GM23338 (cell line): ENCODE measurements at regions not wholly inside any gene's neighbourhood (a gene's known extent, or its start where the extent isn't known, plus 50 kb on each side); places are given as distances from the start of the nearest gene placed in this dataset.

Experiments used
- ATAC-seq: fragments of 200-7000 bp; cut with Tn5 transposase; 3 replicates; pipeline ENCODE4 v1.9.1; 2020
- DNase-seq: peaks from one replicate; pipeline ENCODE4 v3.0.0-alpha.2; 2015; ENCODE audit warnings: low spot score
- H2AFZ ChIP-seq: fragments of 200-600 bp; sonication (generic); 2 replicates; pipeline ENCODE4 v1.8.0; 2016; ENCODE audit warnings: antibody characterized with exemption, mild to moderate bottlenecking, moderate library complexity
- H3F3A ChIP-seq: fragments of 200-600 bp; sonication (generic); replicated peaks from 2 replicates; pipeline ENCODE4 v1.8.0; 2017; ENCODE audit warnings: antibody characterized with exemption, mixed run types, low read depth
- H3K27ac ChIP-seq: fragments of 200-600 bp; sonication (generic); 2 replicates; pipeline ENCODE4 v1.6.1; 2016; ENCODE audit warnings: low read depth
- H3K27me3 ChIP-seq: fragments of 200-600 bp; sonication (generic); 2 replicates; pipeline ENCODE4 v1.8.0; 2016; ENCODE audit warnings: mild to moderate bottlenecking, mixed run types, moderate library complexity; ENCODE audit not compliant: insufficient read depth
- H3K36me3 ChIP-seq: fragments of 200-600 bp; sonication (generic); 2 replicates; pipeline ENCODE4 v1.8.0; 2016; ENCODE audit warnings: mild to moderate bottlenecking; ENCODE audit not compliant: insufficient read depth
- H3K4me1 ChIP-seq: fragments of 200-600 bp; sonication (generic); 2 replicates; pipeline ENCODE4 v1.8.0; 2016; ENCODE audit warnings: mild to moderate bottlenecking, moderate library complexity; ENCODE audit not compliant: insufficient read depth
- H3K4me2 ChIP-seq: fragments of 200-600 bp; sonication (generic); 2 replicates; pipeline ENCODE4 v1.7.1; 2017; ENCODE audit warnings: mixed run types
- H3K4me3 ChIP-seq: fragments of 200-600 bp; sonication (generic); 2 replicates; pipeline ENCODE4 v1.6.1; 2016; ENCODE audit warnings: mixed run types
- H3K79me2 ChIP-seq: fragments of 200-600 bp; sonication (generic); replicated peaks from 2 replicates; pipeline ENCODE4 v1.8.0; 2017; ENCODE audit warnings: mild to moderate bottlenecking; ENCODE audit not compliant: insufficient read depth
- H3K9me2 ChIP-seq: fragments of 200-600 bp; sonication (generic); 2 replicates; pipeline ENCODE4 v1.8.0; 2017; ENCODE audit not compliant: insufficient read depth
- H4K20me1 ChIP-seq: fragments of 200-600 bp; sonication (generic); replicated peaks from 2 replicates; pipeline ENCODE4 v1.8.0; 2017; ENCODE audit warnings: mild to moderate bottlenecking; ENCODE audit not compliant: insufficient read depth
- H3K27ac Mint-ChIP-seq: 2 replicates; pipeline ENCODE4 v1.8.0; 2020; ENCODE audit warnings: inconsistent platforms, mild to moderate bottlenecking, moderate library complexity, mixed read lengths
- H3K27me3 Mint-ChIP-seq: 3 replicates; pipeline ENCODE4 v1.8.0; 2022; ENCODE audit warnings: low read depth, mild to moderate bottlenecking, moderate library complexity, mixed read lengths, inconsistent platforms; ENCODE audit not compliant: insufficient read depth, poor library complexity
- H3K36me3 Mint-ChIP-seq: 3 replicates; pipeline ENCODE4 v1.8.0; 2021; ENCODE audit warnings: low read depth, mild to moderate bottlenecking, inconsistent platforms, moderate library complexity, mixed read lengths
- H3K4me1 Mint-ChIP-seq: 3 replicates; pipeline ENCODE4 v1.8.0; 2020; ENCODE audit warnings: mild to moderate bottlenecking, inconsistent platforms, mixed read lengths
- H3K4me3 Mint-ChIP-seq: 3 replicates; pipeline ENCODE4 v1.8.0; 2021; ENCODE audit warnings: moderate library complexity, mild to moderate bottlenecking, inconsistent platforms, mixed read lengths
- H3K9me3 Mint-ChIP-seq: 3 replicates; pipeline ENCODE4 v1.8.0; 2020; ENCODE audit warnings: moderate library complexity, mild to moderate bottlenecking, inconsistent platforms, mixed read lengths
- JUNB ChIP-seq: IDR thresholded peaks from one replicate; pipeline ENCODE4 v1.6.1; 2016; ENCODE audit warnings: antibody characterized with exemption; ENCODE audit not compliant: unreplicated experiment
- NANOG ChIP-seq: IDR thresholded peaks from 2 replicates; pipeline ENCODE4 v1.6.1; 2016; ENCODE audit warnings: antibody characterized with exemption, borderline replicate concordance
- REST ChIP-seq: IDR thresholded peaks from one replicate; pipeline ENCODE4 v1.6.1; 2018; ENCODE audit warnings: antibody characterized with exemption; ENCODE audit not compliant: unreplicated experiment
- ZNF114 ChIP-seq: fragments of 250-450 bp; sonication (Bioruptor Pico); IDR thresholded peaks from 2 replicates; pipeline ENCODE4 v1.5.0; 2020; ENCODE audit warnings: mild to moderate bottlenecking, moderate library complexity
- ZNF462 ChIP-seq: fragments of 250-450 bp; sonication (Bioruptor Pico); IDR thresholded peaks from 2 replicates; pipeline ENCODE4 v1.5.0; 2020; ENCODE audit warnings: mild to moderate bottlenecking, moderate library complexity

DNA sequence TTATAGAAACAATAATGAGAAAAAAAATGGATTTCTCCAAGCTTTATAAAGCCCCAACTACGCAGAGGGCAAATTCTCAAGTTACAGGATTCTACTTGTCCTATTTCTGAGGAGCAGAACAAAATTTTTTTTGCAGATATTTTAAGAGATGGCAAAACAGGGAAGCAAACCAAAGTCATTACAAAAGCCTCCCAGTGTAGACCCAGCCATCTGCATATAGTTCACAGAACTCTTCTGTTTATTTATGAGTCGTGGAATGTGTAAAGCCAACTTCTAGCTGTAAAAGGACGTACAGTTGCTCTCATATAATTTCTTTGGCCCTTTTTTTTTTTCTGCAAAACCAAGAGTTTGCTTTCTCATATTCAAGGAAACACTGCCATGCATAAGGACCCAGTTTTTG, 120.4 kb downstream of the PCDH7 start (continued):
- no peak for TF ChIP-seq ZNF462 (CRISPR knock-in tag)
- no peak for TF ChIP-seq JUNB

DNA sequence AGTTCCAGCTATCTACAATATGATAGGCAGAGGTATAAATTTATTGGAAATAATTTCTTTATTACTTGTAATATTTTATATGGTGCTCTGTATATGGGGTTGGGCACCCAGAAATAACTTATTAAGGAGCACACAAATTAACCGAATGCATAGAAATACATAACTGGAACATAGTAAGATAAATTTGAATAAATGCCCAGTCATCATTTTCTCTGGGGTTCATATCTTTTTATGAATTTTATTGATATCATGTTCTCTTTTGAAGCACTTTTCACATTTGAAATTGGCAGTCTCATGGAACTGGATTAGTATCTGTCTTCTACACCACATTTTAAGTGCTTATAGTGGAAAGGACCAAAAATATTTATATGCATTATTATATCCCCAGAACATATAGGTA, 122.0 kb downstream of the PCDH7 start:
- H3K27ac ChIP-seq: no peak overlapping the region
- ATAC-seq: no peak
- no peaks in the 10 kb centered on the region for H3F3A ChIP-seq
- peaks cover 3% of the 10 kb centered on the region for H3K27me3 Mint-ChIP-seq
- no peak overlapping the region for H2AFZ ChIP-seq
- H3K79me2 ChIP-seq: no peaks in the 10 kb centered on the region
- no peaks in the 10 kb centered on the region for H4K20me1 ChIP-seq
- H3K4me2 ChIP-seq: no peak overlapping the region
- no peaks in the 10 kb centered on the region for H3K27me3 ChIP-seq
- no peak overlapping the region for H3K27ac Mint-ChIP-seq
- H3K4me3 ChIP-seq: no peak overlapping the region
- no peaks in the 10 kb centered on the region for H3K36me3 Mint-ChIP-seq
- no peaks in the 10 kb centered on the region for H3K9me3 Mint-ChIP-seq
- H3K4me1 Mint-ChIP-seq: peaks cover 46% of the 10 kb centered on the region
- H3K4me3 Mint-ChIP-seq: no peak overlapping the region
- DNase-seq: no peak
- H3K36me3 ChIP-seq: no peaks in the 10 kb centered on the region
- H3K4me1 ChIP-seq: peaks cover 45% of the 10 kb centered on the region
- H3K9me2 ChIP-seq: no peaks in the 10 kb centered on the region
- no peak for TF ChIP-seq NANOG
- no peak for TF ChIP-seq JUNB
- TF ChIP-seq REST: no peak
- no peak for TF ChIP-seq ZNF462 (CRISPR knock-in tag)
- TF ChIP-seq ZNF114 (CRISPR knock-in tag): no peak
